Ovary (tissue), 7 donors: ENCODE measurements at regions not wholly inside any gene's neighbourhood (a gene's known extent, or its start where the extent isn't known, plus 50 kb on each side); places are given as distances from the start of the nearest gene placed in this dataset.
A peak's percentile ranks its signal among the peaks of the same experiment; 100 is the strongest.
"Not testable (repeated sequence)": the region's sequence is repeated elsewhere in the genome, so short reads cannot be mapped to it uniquely, and the experiment has no call there.

Experiments used
- DNase-seq, 5 donors: peaks; one replicate each; pipeline ENCODE4 v3.0.0-alpha.2; 2019 to 2020
- H3K27ac ChIP-seq, 2 donors: fragments of 200-600 bp; one replicate each; pipeline versions ENCODE4 v1.5.1 to v1.8.0; 2019 to 2022
- H3K27me3 ChIP-seq: fragments of 200-600 bp; one replicate; pipeline ENCODE4 v1.8.0; 2022
- H3K36me3 ChIP-seq: fragments of 200-600 bp; sonication (generic); one replicate; pipeline ENCODE4 v1.5.1; 2019
- H3K4me1 ChIP-seq: one replicate; pipeline ENCODE4 v1.8.1; 2013; ENCODE audit warnings: mild to moderate bottlenecking, moderate library complexity; ENCODE audit not compliant: insufficient read depth
- H3K4me3 ChIP-seq: fragments of 200-600 bp; sonication (generic); one replicate; pipeline ENCODE4 v1.5.1; 2017
- H3K9me3 ChIP-seq, 2 donors: fragments of 200-600 bp in 1 of 2; sonication (generic) in 1 of 2; one replicate each; pipeline versions ENCODE4 v1.5.1 to v1.8.1; 2013 to 2019; ENCODE audit warnings: mild to moderate bottlenecking in 1 of 2, moderate library complexity in 1 of 2
- EP300 ChIP-seq: sonication (generic); formaldehyde crosslinking; IDR thresholded peaks from one replicate; pipeline ENCODE4 v1.6.1; 2017; ENCODE audit warnings: antibody characterized with exemption
- POLR2A ChIP-seq: fragments of 450-650 bp; IDR thresholded peaks from one replicate; pipeline ENCODE4 v1.6.1; 2017; ENCODE audit warnings: antibody characterized with exemption, mild to moderate bottlenecking, moderate library complexity
- WGBS, 3 donors: extraction: QIAGEN DNeasy Blood & Tissue Kit in 1 of 3; methylation state at CpG; one replicate each; pipeline versions ENCODE4 v1.1.5 to v1.1.7; 2013 to 2017; 5-methylcytosine and 5-hydroxymethylcytosine counted together
- intact Hi-C, 4 donors: fragments of 100-400 bp; cut with DNase I; formaldehyde crosslinking; loops; one replicate each; pipeline versions ENCODE4 v1.11.0 to v1.15.1; 2022 to 2023
- TF ChIP-seq, protein P1 (sequence below), 3 donors: fragments of 450-650 bp in 2 of 3; fragments of 200-600 bp in 1 of 3; IDR thresholded peaks; one replicate each; pipeline versions ENCODE4 v1.5.1 to v1.8.0; 2016 to 2022; ENCODE audit warnings: antibody characterized with exemption in 3 of 3, mild to moderate bottlenecking in 1 of 3
- donor health status: DM: no; HTN: no; CAD: no; lungs with moderate emphysema.
- donor health status: DM: no; HTN: no; CAD: no.
- donor health status: Bipolar disorder and iron deficiency.
- donor health status: DM: no; HTN: no; CAD: no.
- donor health status: DM: yes; HTN: yes; CAD: no.

DNA sequence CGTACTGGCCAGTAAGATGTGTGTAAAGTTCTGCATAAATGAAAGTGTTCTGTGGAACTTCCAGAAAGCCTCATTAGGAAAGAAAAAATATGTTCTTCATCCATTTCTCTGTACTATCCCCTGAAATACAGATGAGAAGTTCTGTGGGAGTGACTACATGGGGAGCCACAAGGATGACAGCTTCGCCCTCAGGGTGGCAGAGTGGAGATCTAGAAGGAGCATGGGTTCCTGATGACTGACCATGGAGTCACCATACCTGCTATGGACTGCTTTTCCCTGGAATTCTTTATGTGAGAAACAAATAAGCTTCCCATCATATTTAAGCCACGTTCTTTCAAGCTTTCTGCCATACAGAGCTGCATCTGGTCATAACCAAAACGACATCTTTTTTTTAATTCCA lies 113.9 kb upstream of the RGS1 start:
- Histone ChIP-seq H3K27ac (no peak overlapping the region), H3K4me3 (no peak overlapping the region), H3K36me3 (no peaks in the 10 kb centered on the region), H3K9me3 (no peaks in the 10 kb centered on the region), H3K4me1 (no peaks in the 10 kb centered on the region), H3K27me3 (no peaks in the 10 kb centered on the region)
- whole genome bisulfite sequencing, 3 donors = 80 to 85% (median 81%) methylated on average over 4 of the region's 4 CpGs
- TF ChIP-seq EP300 (no peak), POLR2A (no peak)
- TF ChIP-seq, protein P1, sequence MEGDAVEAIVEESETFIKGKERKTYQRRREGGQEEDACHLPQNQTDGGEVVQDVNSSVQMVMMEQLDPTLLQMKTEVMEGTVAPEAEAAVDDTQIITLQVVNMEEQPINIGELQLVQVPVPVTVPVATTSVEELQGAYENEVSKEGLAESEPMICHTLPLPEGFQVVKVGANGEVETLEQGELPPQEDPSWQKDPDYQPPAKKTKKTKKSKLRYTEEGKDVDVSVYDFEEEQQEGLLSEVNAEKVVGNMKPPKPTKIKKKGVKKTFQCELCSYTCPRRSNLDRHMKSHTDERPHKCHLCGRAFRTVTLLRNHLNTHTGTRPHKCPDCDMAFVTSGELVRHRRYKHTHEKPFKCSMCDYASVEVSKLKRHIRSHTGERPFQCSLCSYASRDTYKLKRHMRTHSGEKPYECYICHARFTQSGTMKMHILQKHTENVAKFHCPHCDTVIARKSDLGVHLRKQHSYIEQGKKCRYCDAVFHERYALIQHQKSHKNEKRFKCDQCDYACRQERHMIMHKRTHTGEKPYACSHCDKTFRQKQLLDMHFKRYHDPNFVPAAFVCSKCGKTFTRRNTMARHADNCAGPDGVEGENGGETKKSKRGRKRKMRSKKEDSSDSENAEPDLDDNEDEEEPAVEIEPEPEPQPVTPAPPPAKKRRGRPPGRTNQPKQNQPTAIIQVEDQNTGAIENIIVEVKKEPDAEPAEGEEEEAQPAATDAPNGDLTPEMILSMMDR (IDR thresholded peaks at IDR 0.05) = no peak
- intact Hi-C loops = no loop called here
- DNase-seq = no peak

DNA sequence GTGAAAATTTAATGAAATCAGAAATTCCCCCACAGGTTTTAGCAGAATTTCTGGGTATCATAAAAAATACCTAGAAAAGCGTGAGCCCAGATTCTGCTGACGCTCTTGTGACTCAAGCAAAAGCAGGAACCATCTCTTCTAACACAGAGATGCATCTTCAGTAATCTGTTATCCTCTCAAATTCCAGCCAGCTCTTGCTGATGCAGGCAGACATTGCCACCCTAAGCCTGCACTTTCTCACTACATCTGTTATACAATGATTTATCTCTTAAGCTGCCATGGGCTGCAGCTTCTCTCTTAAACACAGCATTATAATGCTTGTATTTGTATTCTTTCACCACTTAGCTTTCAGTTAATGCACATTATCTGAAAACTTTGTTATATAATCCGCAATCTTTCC lies 113.0 kb upstream of the RGS1 start:
- TF ChIP-seq EP300 = no peak
- TF ChIP-seq POLR2A = no peak
- TF ChIP-seq, protein P1 (IDR thresholded peaks at IDR 0.05) = no peak
- WGBS, 3 donors = 79 to 88% (median 87%) methylated on average over 3 of the region's 3 CpGs
- DNase-seq = no peak
- Histone ChIP-seq H3K36me3 (no peaks in the 10 kb centered on the region), H3K9me3 (no peaks in the 10 kb centered on the region), H3K27me3 (no peaks in the 10 kb centered on the region), H3K4me1 (no peaks in the 10 kb centered on the region), H3K4me3 (no peak overlapping the region), H3K27ac (no peak overlapping the region)
- intact Hi-C loops = no loop called here

DNA sequence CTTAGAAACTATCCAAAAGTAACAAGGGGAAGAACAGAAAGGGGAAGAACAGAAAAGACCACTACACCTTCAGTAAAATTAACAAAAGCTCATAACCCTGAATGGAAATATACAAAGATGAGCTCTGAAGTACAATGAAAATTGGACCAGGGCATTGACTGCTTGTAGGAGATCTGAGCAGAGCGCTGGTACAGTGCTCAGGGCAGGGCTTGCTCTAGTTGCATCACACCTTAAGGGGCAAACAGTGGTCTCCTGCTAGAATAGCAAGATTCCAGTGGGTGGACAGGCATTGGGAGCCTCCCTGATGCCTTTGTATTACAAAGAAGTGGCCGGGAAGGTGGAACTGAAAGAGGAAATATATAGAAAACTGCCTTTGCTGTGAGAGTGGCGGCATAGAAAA lies 111.9 kb upstream of the RGS1 start:
- Histone ChIP-seq H3K4me1 (no peaks in the 10 kb centered on the region), H3K9me3 (no peaks in the 10 kb centered on the region), H3K4me3 (no peak overlapping the region), H3K27me3 (no peaks in the 10 kb centered on the region), H3K27ac (no peak overlapping the region), H3K36me3 (no peaks in the 10 kb centered on the region)
- TF ChIP-seq POLR2A (no peak), EP300 (no peak)
- TF ChIP-seq, protein P1 (IDR thresholded peaks at IDR 0.05) = no peak
- WGBS, 3 donors = 82 to 85% (median 83%) methylated on average over 3 of the region's 3 CpGs
- intact Hi-C loops = no loop called here
- no peak for DNase-seq

DNA sequence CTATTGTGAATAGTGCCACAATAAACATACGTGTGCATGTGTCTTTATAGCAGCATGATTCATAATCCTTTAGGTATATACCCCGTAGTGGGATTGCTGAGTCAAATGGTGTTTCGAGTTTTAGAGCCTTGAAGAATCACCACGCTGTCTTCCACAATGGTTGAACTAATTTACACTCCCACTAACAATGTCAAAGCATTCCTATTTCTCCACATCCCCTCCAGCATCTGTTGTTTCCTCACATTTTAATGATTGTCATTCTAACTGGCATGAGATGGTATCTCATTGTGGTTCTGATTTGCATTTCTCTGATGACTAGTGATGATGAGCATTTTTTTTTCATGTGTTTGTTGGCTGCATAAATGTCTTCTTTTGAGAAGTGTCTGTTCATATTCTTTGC lies 110.4 kb upstream of the RGS1 start:
- H3K27ac ChIP-seq, H3K9me3 ChIP-seq, intact Hi-C loops, H3K36me3 ChIP-seq, DNase-seq, H3K4me3 ChIP-seq, H3K4me1 ChIP-seq, H3K27me3 ChIP-seq: not testable (repeated sequence)
- 89 to 97% (median 91%) methylated on average over 4 of the region's 4 CpGs for WGBS, 3 donors

DNA sequence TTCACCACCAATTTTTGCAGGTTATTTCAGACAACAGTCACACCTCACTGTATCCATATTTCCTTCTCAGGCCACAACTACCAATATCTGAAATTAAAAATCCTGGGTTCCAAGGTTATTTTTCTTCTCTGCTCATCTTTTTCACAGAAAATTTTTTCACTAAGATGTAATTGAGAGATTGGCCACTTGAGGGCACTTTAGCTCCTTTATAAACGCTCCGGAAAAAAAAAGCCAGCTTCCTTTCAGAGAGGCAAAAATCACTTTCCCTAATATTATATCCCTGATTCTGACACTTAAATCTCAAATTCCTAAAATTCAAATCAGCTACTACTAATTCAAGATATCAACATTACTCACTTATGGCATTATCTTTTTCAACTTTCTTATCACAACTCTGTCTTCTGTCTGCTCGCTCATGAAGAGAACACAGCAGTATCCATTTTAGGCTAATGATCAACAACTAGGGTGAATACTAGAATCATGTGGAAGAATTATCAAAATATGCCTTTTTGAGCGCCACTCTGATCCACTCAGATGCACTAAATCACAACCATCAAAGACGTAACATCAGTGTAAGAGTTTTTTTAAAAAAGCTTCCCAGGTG lies 101.4 kb upstream of the RGS1 start:
- 30 to 37% (median 32%) methylated on average over 5 of the region's 5 CpGs for WGBS, 3 donors
- Histone ChIP-seq H3K27me3 (no peaks in the 10 kb centered on the region), H3K4me1 (no peaks in the 10 kb centered on the region), H3K4me3 (no peak overlapping the region), H3K27ac (no peak overlapping the region), H3K9me3 (no peaks in the 10 kb centered on the region), H3K36me3 (no peaks in the 10 kb centered on the region)
- intact Hi-C loops = loop anchor here in 3 of 4 donors (5.0 to 10.0 kb wide), 3 partner anchors 131 to 548 kb away; no protein-coding TSS in a partner anchor
- no peak for DNase-seq
- TF ChIP-seq EP300 (no peak), POLR2A (no peak)
- TF ChIP-seq, protein P1 (IDR thresholded peaks at IDR 0.05) = peak in 2 of 3 donors; percentile 50 to 55
